Ovary (tissue), 3 donors: ENCODE measurements at regions not wholly inside any gene's neighbourhood (a gene's known extent, or its start where the extent isn't known, plus 50 kb on each side); places are given as distances from the start of the nearest gene placed in this dataset.

Experiments used
- EP300 ChIP-seq: sonication (generic); formaldehyde crosslinking; IDR thresholded peaks from one replicate; pipeline ENCODE4 v1.6.1; 2017; ENCODE audit warnings: antibody characterized with exemption
- POLR2A ChIP-seq: fragments of 450-650 bp; IDR thresholded peaks from one replicate; pipeline ENCODE4 v1.6.1; 2017; ENCODE audit warnings: antibody characterized with exemption, mild to moderate bottlenecking, moderate library complexity
- TF ChIP-seq, protein P1 (sequence below), 3 donors: fragments of 450-650 bp in 2 of 3; fragments of 200-600 bp in 1 of 3; IDR thresholded peaks; one replicate each; pipeline versions ENCODE4 v1.5.1 to v1.8.0; 2016 to 2022; ENCODE audit warnings: antibody characterized with exemption in 3 of 3, mild to moderate bottlenecking in 1 of 3
- donor health status: DM: no; HTN: no; CAD: no.

DNA sequence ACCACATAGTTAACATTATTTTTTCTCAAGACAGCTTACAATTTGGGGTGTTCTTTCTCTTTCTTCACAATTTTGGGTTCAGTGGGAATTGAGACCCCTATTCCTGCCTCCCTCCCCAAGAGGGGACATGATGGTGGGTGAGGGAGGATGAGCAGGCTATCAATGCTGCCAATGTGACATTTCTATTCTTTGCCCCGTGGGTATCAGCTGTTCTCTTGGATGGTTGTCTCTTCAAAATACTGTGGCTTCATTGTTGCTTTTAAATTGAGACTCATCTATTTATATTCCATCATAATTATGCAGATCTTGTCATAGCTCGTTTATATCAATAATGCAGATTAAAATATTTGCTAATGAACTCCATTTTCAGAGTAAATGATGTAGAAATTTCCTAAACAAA is 56.5 kb upstream of the ANO4 start:
- TF ChIP-seq EP300 (no peak), POLR2A (no peak)
- TF ChIP-seq, protein P1, sequence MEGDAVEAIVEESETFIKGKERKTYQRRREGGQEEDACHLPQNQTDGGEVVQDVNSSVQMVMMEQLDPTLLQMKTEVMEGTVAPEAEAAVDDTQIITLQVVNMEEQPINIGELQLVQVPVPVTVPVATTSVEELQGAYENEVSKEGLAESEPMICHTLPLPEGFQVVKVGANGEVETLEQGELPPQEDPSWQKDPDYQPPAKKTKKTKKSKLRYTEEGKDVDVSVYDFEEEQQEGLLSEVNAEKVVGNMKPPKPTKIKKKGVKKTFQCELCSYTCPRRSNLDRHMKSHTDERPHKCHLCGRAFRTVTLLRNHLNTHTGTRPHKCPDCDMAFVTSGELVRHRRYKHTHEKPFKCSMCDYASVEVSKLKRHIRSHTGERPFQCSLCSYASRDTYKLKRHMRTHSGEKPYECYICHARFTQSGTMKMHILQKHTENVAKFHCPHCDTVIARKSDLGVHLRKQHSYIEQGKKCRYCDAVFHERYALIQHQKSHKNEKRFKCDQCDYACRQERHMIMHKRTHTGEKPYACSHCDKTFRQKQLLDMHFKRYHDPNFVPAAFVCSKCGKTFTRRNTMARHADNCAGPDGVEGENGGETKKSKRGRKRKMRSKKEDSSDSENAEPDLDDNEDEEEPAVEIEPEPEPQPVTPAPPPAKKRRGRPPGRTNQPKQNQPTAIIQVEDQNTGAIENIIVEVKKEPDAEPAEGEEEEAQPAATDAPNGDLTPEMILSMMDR (IDR thresholded peaks at IDR 0.05) = no peak
